ENCODE measurements at regions not wholly inside any gene's neighbourhood (a gene's known extent, or its start where the extent isn't known, plus 50 kb on each side); places are given as distances from the start of the nearest gene placed in this dataset.

- TF ChIP-seq CTCF (IDR thresholded peaks at IDR 0.05): no peak
- no peak for TF ChIP-seq POLR2A (IDR thresholded peaks at IDR 0.05)
Observed at GRCh38 chr7:115195208-115195607, 273.3 kb downstream of the MDFIC start.
